HUES6 (cell line): ENCODE measurements at regions not wholly inside any gene's neighbourhood (a gene's known extent, or its start where the extent isn't known, plus 50 kb on each side); places are given as distances from the start of the nearest gene placed in this dataset.

Source experiments
- H3K27ac ChIP-seq: 2 replicates; pipeline ENCODE4 v1.7.0; 2013; ENCODE audit warnings: low read depth, mild to moderate bottlenecking, low read length, inconsistent platforms
- H3K27me3 ChIP-seq: 2 replicates; pipeline ENCODE4 v1.6.1; 2013; ENCODE audit warnings: low read length; ENCODE audit not compliant: control insufficient read depth, insufficient read depth
- H3K36me3 ChIP-seq: 2 replicates; pipeline ENCODE4 v1.6.1; 2013; ENCODE audit warnings: low read length; ENCODE audit not compliant: control insufficient read depth, insufficient read depth
- H3K4me1 ChIP-seq: 2 replicates; pipeline ENCODE4 v1.6.1; 2013; ENCODE audit warnings: low read length; ENCODE audit not compliant: control insufficient read depth, insufficient read depth
- H3K4me3 ChIP-seq: 2 replicates; pipeline ENCODE4 v1.5.1; 2013; ENCODE audit warnings: low read depth, low read length
- H3K9ac ChIP-seq: one replicate; pipeline ENCODE4 v1.6.1; 2013; ENCODE audit warnings: mild to moderate bottlenecking, low read length
- H3K9me3 ChIP-seq: 2 replicates; pipeline ENCODE4 v1.6.1; 2013; ENCODE audit warnings: low read depth, low read length; ENCODE audit not compliant: control insufficient read depth, insufficient read depth

- Histone ChIP-seq H3K9ac (peak overlapping the region; percentile 18), H3K36me3 (no peaks in the 10 kb centered on the region), H3K27me3 (no peaks in the 10 kb centered on the region), H3K4me1 (peaks cover 23% of the 10 kb centered on the region), H3K9me3 (no peaks in the 10 kb centered on the region; the same call in 1 of the 2 replicates), H3K4me3 (no peak overlapping the region), H3K27ac (no peak overlapping the region; the same call in 1 of the 2 replicates)
These were observed 87.9 kb downstream of the RIPK4 start for GRCh38 chr21:41678924-41679318.

GRCh38 chr21:41678016-41678923 is 88.6 kb downstream of the RIPK4 start:
- peak overlapping the region; percentile 18 for H3K9ac ChIP-seq
- peaks cover 24% of the 10 kb centered on the region for H3K4me1 ChIP-seq
- no peaks in the 10 kb centered on the region for H3K27me3 ChIP-seq
- no peak overlapping the region; the same call in 1 of the 2 replicates for H3K27ac ChIP-seq
- H3K36me3 ChIP-seq, result no peaks in the 10 kb centered on the region
- no peaks in the 10 kb centered on the region; the same call in 1 of the 2 replicates for H3K9me3 ChIP-seq
- no peak overlapping the region for H3K4me3 ChIP-seq

- H3K27ac ChIP-seq, result no peak overlapping the region
- no peaks in the 10 kb centered on the region; the same call in 1 of the 2 replicates for H3K9me3 ChIP-seq
- H3K27me3 ChIP-seq, result no peaks in the 10 kb centered on the region
- peaks cover 27% of the 10 kb centered on the region for H3K4me1 ChIP-seq
- no peak overlapping the region for H3K9ac ChIP-seq
- no peak overlapping the region for H3K4me3 ChIP-seq
- no peaks in the 10 kb centered on the region for H3K36me3 ChIP-seq
These were observed 89.2 kb downstream of the RIPK4 start for GRCh38 chr21:41677671-41678015.

GRCh38 chr21:41676198-41676597 is 90.7 kb downstream of the RIPK4 start:
- Histone ChIP-seq H3K4me3 (no peak overlapping the region), H3K9ac (no peak overlapping the region), H3K27ac (no peak overlapping the region), H3K4me1 (peaks cover 27% of the 10 kb centered on the region), H3K36me3 (no peaks in the 10 kb centered on the region), H3K27me3 (no peaks in the 10 kb centered on the region), H3K9me3 (no peaks in the 10 kb centered on the region; the same call in 1 of the 2 replicates)

- no peak overlapping the region for H3K27ac ChIP-seq
- no peak overlapping the region for H3K4me3 ChIP-seq
These were observed 91.3 kb downstream of the RIPK4 start for GRCh38 chr21:41675574-41675973.

GRCh38 chr21:41674402-41674801 is 92.5 kb downstream of the RIPK4 start:
- no peaks in the 10 kb centered on the region for H3K36me3 ChIP-seq
- H3K4me1 ChIP-seq, result peaks cover 24% of the 10 kb centered on the region
- H3K9me3 ChIP-seq, result no peaks in the 10 kb centered on the region; the same call in 1 of the 2 replicates
- H3K4me3 ChIP-seq, result no peak overlapping the region
- no peaks in the 10 kb centered on the region for H3K27me3 ChIP-seq
- H3K27ac ChIP-seq, result no peak overlapping the region
- H3K9ac ChIP-seq, result no peak overlapping the region

More at GRCh38 chr21:41675574-41675973, 91.3 kb downstream of the RIPK4 start:
- Histone ChIP-seq H3K36me3 (no peaks in the 10 kb centered on the region), H3K9ac (no peak overlapping the region), H3K4me1 (peaks cover 27% of the 10 kb centered on the region), H3K9me3 (no peaks in the 10 kb centered on the region; the same call in 1 of the 2 replicates), H3K27me3 (no peaks in the 10 kb centered on the region)

DNA sequence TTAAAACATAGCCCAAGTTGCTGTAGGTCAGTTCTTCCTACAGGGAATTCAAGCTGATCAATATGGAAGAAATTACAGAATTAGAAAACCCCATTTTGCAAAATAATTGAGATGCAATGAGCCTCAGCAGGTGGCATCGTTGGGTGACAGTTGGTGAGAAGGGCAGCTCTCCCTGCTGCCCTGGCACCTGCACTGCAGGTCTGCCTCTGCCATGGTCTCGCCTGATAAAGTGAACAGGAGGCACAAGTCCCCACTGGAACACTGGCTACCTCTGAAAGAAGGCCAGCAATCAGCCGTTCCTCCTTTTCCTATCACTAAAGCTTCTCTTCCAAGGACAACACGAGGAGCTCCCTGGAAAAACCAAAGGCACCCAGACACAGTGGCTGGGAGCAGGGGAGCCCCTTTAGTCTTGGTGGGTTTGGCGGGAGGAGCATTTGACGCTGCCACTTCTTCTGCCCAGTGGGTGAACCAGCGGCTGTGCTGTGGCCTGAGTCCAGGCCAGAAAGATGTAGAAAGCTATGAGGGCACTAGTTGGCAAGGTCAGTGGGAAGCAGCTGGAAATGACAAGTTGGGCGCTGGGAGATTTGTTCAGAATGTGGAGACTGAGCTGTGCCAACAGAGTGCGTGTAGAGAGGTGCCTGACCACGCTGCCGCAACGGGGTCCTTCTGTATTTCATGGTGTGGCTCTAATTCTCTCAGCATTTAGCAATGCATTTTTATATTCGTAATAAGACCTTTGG is 93.1 kb downstream of the RIPK4 start:
- no peak overlapping the region for H3K4me3 ChIP-seq
- no peaks in the 10 kb centered on the region for H3K36me3 ChIP-seq
- no peak overlapping the region for H3K27ac ChIP-seq
- no peaks in the 10 kb centered on the region; the same call in 1 of the 2 replicates for H3K9me3 ChIP-seq
- H3K9ac ChIP-seq, result no peak overlapping the region
- no peaks in the 10 kb centered on the region for H3K27me3 ChIP-seq
- H3K4me1 ChIP-seq, result peaks cover 19% of the 10 kb centered on the region

DNA sequence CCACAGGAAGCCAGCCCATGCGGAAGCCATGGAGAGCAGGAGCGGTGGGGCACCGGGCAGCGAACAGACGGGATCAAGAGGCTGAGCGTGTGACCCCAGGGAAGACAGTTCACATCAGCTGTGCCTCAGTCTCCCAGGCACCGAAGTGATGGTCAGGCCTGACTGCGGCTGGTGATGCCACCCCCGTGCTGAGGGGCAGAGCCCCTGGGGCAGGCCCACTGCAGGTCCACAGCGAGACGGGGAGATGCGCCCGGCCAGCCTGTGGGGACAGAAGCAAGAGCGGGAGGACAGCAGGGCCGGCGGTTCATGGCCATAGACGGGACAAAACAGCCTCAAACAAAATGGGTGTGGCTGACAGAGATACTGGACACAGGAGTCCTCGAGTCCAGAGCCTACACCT is 93.8 kb downstream of the RIPK4 start:
- Histone ChIP-seq H3K27ac (no peak overlapping the region), H3K4me3 (no peak overlapping the region), H3K9me3 (no peaks in the 10 kb centered on the region; the same call in 1 of the 2 replicates), H3K27me3 (no peaks in the 10 kb centered on the region), H3K36me3 (no peaks in the 10 kb centered on the region), H3K9ac (no peak overlapping the region), H3K4me1 (peaks cover 12% of the 10 kb centered on the region)

DNA sequence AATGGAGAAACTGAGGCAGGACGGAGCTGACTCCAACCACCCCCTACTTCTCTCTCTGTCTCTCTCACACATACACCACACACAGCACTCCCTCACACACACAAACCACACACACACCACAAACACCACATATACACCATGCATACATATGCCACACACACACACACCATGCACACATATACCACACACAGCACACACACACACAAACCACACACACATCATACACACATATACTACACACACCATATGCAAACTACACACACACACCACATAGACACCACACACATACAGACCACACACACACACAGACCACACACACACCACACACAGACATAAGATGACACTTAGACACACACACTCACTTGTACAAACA is 94.3 kb downstream of the RIPK4 start:
- H3K9ac ChIP-seq, result no peak overlapping the region
- H3K9me3 ChIP-seq, result no peaks in the 10 kb centered on the region
- no peaks in the 10 kb centered on the region for H3K27me3 ChIP-seq
- H3K27ac ChIP-seq, result no peak overlapping the region
- H3K4me3 ChIP-seq, result no peak overlapping the region
- peaks cover 8% of the 10 kb centered on the region for H3K4me1 ChIP-seq
- H3K36me3 ChIP-seq, result no peaks in the 10 kb centered on the region

GRCh38 chr21:41671859-41672542 is 94.9 kb downstream of the RIPK4 start:
- Histone ChIP-seq H3K27me3 (no peaks in the 10 kb centered on the region), H3K9ac (no peak overlapping the region), H3K4me3 (no peak overlapping the region), H3K27ac (no peak overlapping the region), H3K9me3 (no peaks in the 10 kb centered on the region), H3K4me1 (peaks cover 8% of the 10 kb centered on the region), H3K36me3 (no peaks in the 10 kb centered on the region)
